Kidney glomerular epithelial cell (primary cell): ENCODE measurements at regions not wholly inside any gene's neighbourhood (a gene's known extent, or its start where the extent isn't known, plus 50 kb on each side); places are given as distances from the start of the nearest gene placed in this dataset.

Experiments
- DNase-seq: peaks from one replicate; lab custom pipeline; 2025; lab: John Stamatoyannopoulos, UW

- DNase-seq = no peak
Measured at GRCh38 chr18:57087644-57088376, 59.1 kb upstream of the BOD1L2 start.

GRCh38 chr18:57088883-57089282, 58.0 kb upstream of the BOD1L2 start:
- DNase-seq = no peak

GRCh38 chr18:57089702-57090101, 57.2 kb upstream of the BOD1L2 start:
- no peak for DNase-seq

- no peak for DNase-seq
Measured at GRCh38 chr18:57091231-57091630, 55.7 kb upstream of the BOD1L2 start.

- DNase-seq = no peak
Measured at GRCh38 chr18:57094175-57094574, 52.7 kb upstream of the BOD1L2 start.

GRCh38 chr18:57095884-57096283, 51.0 kb upstream of the BOD1L2 start:
- peak; percentile 19 for DNase-seq
